H9 (cell line): ENCODE measurements at regions not wholly inside any gene's neighbourhood (a gene's known extent, or its start where the extent isn't known, plus 50 kb on each side); places are given as distances from the start of the nearest gene placed in this dataset.

ENCODE experiments used
- DNase-seq: peaks from one replicate; pipeline ENCODE4 v3.0.0-alpha.2; 2017
- H2AFZ ChIP-seq: one replicate; pipeline ENCODE4 v1.6.1; 2013; ENCODE audit warnings: mild to moderate bottlenecking, low read length, control low read depth, moderate library complexity
- H2AK5ac ChIP-seq: 2 replicates; pipeline ENCODE4 v1.6.1; 2013; ENCODE audit warnings: low read length, control low read depth, mixed read lengths; ENCODE audit not compliant: insufficient read length
- H2BK120ac ChIP-seq: one replicate; pipeline ENCODE4 v1.6.1; 2013; ENCODE audit warnings: low read depth, mild to moderate bottlenecking, low read length, control low read depth, inconsistent platforms; ENCODE audit not compliant: poor library complexity, severe bottlenecking
- H2BK12ac ChIP-seq: 2 replicates; pipeline ENCODE4 v1.6.1; 2013; ENCODE audit warnings: low read length, control low read depth, mixed read lengths, low read depth; ENCODE audit not compliant: insufficient read length
- H2BK15ac ChIP-seq: 2 replicates; pipeline ENCODE4 v1.6.1; 2013; ENCODE audit warnings: low read depth, low read length, control low read depth
- H2BK20ac ChIP-seq: one replicate; pipeline ENCODE4 v1.6.1; 2013; ENCODE audit warnings: low read depth, mild to moderate bottlenecking, low read length, control low read depth, inconsistent platforms; ENCODE audit not compliant: poor library complexity, severe bottlenecking
- H2BK5ac ChIP-seq: 2 replicates; pipeline ENCODE4 v1.6.1; 2013; ENCODE audit warnings: low read length, control low read depth, mixed read lengths; ENCODE audit not compliant: insufficient read length
- H3K14ac ChIP-seq: 2 replicates; pipeline ENCODE4 v1.6.1; 2013; ENCODE audit warnings: low read length, control low read depth; ENCODE audit not compliant: insufficient read depth
- H3K18ac ChIP-seq: 2 replicates; pipeline ENCODE4 v1.6.1; 2013; ENCODE audit warnings: low read depth, mild to moderate bottlenecking, mixed read lengths, low read length, control low read depth; ENCODE audit not compliant: insufficient read length
- H3K23ac ChIP-seq: 2 replicates; pipeline ENCODE4 v1.6.1; 2013; ENCODE audit warnings: low read length, control low read depth, mixed read lengths, low read depth; ENCODE audit not compliant: insufficient read length
- H3K23me2 ChIP-seq: 2 replicates; pipeline ENCODE4 v1.6.1; 2013; ENCODE audit warnings: low read depth, mild to moderate bottlenecking, mixed read lengths, low read length, control low read depth; ENCODE audit not compliant: insufficient read length, poor library complexity, severe bottlenecking
- H3K27ac ChIP-seq: 2 replicates; pipeline ENCODE4 v1.5.1; 2013; ENCODE audit warnings: low read length, control low read depth, mixed read lengths, low read depth; ENCODE audit not compliant: insufficient read length
- H3K27me3 ChIP-seq: 2 replicates; pipeline ENCODE4 v1.6.1; 2013; ENCODE audit warnings: low read length, control low read depth, inconsistent platforms; ENCODE audit not compliant: insufficient read depth
- H3K4ac ChIP-seq: 2 replicates; pipeline ENCODE4 v1.6.1; 2013; ENCODE audit warnings: low read depth, mild to moderate bottlenecking, control low read depth, inconsistent platforms, low read length, moderate library complexity
- H3K4me1 ChIP-seq: 2 replicates; pipeline ENCODE4 v1.6.1; 2013; ENCODE audit warnings: low read length, control low read depth, inconsistent platforms; ENCODE audit not compliant: insufficient read depth
- H3K4me2 ChIP-seq: 2 replicates; pipeline ENCODE4 v1.6.1; 2013; ENCODE audit warnings: low read length, control low read depth, mixed read lengths; ENCODE audit not compliant: insufficient read length, insufficient read depth
- H3K56ac ChIP-seq: 2 replicates; pipeline ENCODE4 v1.6.1; 2013; ENCODE audit warnings: low read depth, mild to moderate bottlenecking, mixed read lengths, low read length, control low read depth; ENCODE audit not compliant: insufficient read length
- H3K79me1 ChIP-seq: 2 replicates; pipeline ENCODE4 v1.6.1; 2013; ENCODE audit warnings: low read depth, mild to moderate bottlenecking, moderate library complexity, low read length, control low read depth, inconsistent platforms; ENCODE audit not compliant: insufficient read depth, poor library complexity, severe bottlenecking
- H3K79me2 ChIP-seq: 2 replicates; pipeline ENCODE4 v1.6.1; 2013; ENCODE audit warnings: low read length, control low read depth, inconsistent platforms; ENCODE audit not compliant: insufficient read depth
- H3K9ac ChIP-seq: 2 replicates; pipeline ENCODE4 v1.6.1; 2013; ENCODE audit warnings: low read length, control low read depth, mixed read lengths; ENCODE audit not compliant: insufficient read length; ENCODE audit errors: extremely low read depth
- H3K9me3 ChIP-seq: one replicate; pipeline ENCODE4 v1.6.1; 2013; ENCODE audit warnings: low read depth, low read length, inconsistent platforms; ENCODE audit not compliant: control insufficient read depth
- H3T11ph ChIP-seq: one replicate; pipeline ENCODE4 v1.6.1; 2013; ENCODE audit warnings: mild to moderate bottlenecking, low read length, control low read depth, inconsistent platforms
- H4K20me1 ChIP-seq: one replicate; pipeline ENCODE4 v1.6.1; 2013; ENCODE audit not compliant: control insufficient read depth, insufficient read length, insufficient read depth
- H4K5ac ChIP-seq: 2 replicates; pipeline ENCODE4 v1.6.1; 2013; ENCODE audit warnings: low read depth, mild to moderate bottlenecking, mixed read lengths, low read length, control low read depth; ENCODE audit not compliant: insufficient read length
- H4K8ac ChIP-seq: replicated peaks from 2 replicates; pipeline ENCODE4 v1.6.1; 2013; ENCODE audit warnings: low read length, control low read depth, mixed read lengths, low read depth; ENCODE audit not compliant: insufficient read length
- H4K91ac ChIP-seq: 2 replicates; pipeline ENCODE4 v1.6.1; 2013; ENCODE audit warnings: low read depth, mild to moderate bottlenecking, moderate library complexity, mixed read lengths, low read length, control low read depth; ENCODE audit not compliant: insufficient read length
- H3K27ac Mint-ChIP-seq, 3 experiments: 2 replicates in 2 of 3; 3 replicates in 1 of 3; pipeline ENCODE4 v1.8.0; 2020 to 2021; ENCODE audit warnings: mixed read lengths in 3 of 3, mild to moderate bottlenecking in 1 of 3, moderate library complexity in 1 of 3
- H3K27me3 Mint-ChIP-seq: 2 replicates; pipeline ENCODE4 v1.8.0; 2021; ENCODE audit warnings: low read depth, mild to moderate bottlenecking, moderate library complexity, mixed read lengths
- H3K36me3 Mint-ChIP-seq, 3 experiments: 2 replicates in 2 of 3; 3 replicates in 1 of 3; pipeline ENCODE4 v1.8.0; 2020 to 2021; ENCODE audit warnings: low read depth in 3 of 3, mixed read lengths in 3 of 3; ENCODE audit not compliant: insufficient read depth in 1 of 3
- H3K4me1 Mint-ChIP-seq, 2 experiments: 2 replicates each; pipeline ENCODE4 v1.8.0; 2020; ENCODE audit warnings: mixed read lengths in 2 of 2
- H3K4me3 Mint-ChIP-seq, 2 experiments: 2 replicates in 1 of 2; 3 replicates in 1 of 2; pipeline ENCODE4 v1.8.0; 2020 to 2021; ENCODE audit warnings: mild to moderate bottlenecking in 2 of 2, mixed read lengths in 2 of 2, moderate library complexity in 1 of 2
- H3K9me3 Mint-ChIP-seq, 2 experiments: 2 replicates in 1 of 2; 3 replicates in 1 of 2; pipeline ENCODE4 v1.8.0; 2020; ENCODE audit warnings: mild to moderate bottlenecking in 2 of 2, mixed read lengths in 2 of 2, moderate library complexity in 1 of 2
- WGBS: extraction: QIAGEN DNeasy Blood & Tissue Kit; methylation state at CpG from one replicate; pipeline ENCODE4 v1.1.7; 2013; ENCODE audit warnings: missing lambda C conversion rate, low lambda C conversion rate, mixed read lengths; ENCODE audit not compliant: insufficient read length; ENCODE audit errors: extremely low coverage; 5-methylcytosine and 5-hydroxymethylcytosine counted together
- TF ChIP-seq, protein P1 (sequence below): fragments of 200-600 bp; sonication (generic); conservative IDR thresholded peaks from 3 replicates; pipeline ENCODE4 v1.8.0; 2021; ENCODE audit warnings: antibody characterized with exemption, mild to moderate bottlenecking

DNA sequence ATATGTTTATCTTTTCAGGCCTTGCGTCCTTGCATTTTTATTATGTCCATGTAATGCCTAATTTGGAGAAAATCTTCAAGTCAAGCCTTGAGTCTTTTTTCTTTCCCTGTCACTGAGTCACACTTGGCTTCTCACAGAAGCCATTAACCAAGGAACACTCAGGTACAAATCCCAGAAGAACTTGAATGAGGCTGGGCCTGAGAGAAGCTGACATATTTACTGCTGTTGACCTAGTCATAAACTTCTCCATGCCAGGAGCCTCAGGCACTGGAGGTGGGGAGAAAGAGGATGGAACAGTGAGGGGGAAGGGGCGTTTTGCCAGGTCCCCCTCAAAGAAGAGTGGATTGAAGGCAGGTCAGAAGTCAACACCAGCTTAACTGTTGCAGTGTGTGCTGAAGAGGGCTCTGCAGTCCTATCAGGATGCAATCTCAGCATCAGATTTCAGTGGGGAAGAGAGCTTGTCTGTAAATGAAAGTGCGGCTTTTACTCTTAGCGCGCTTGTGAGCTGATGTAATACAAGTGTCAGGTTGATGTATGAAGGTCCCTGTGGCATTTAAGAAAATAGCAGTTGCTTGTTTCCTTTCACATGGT, 526.0 kb downstream of the ETS1 start:
- Histone ChIP-seq H2AFZ (no peak overlapping the region), H3K79me1 (no peaks in the 10 kb centered on the region), H2AK5ac (no peak overlapping the region), H2BK12ac (no peak overlapping the region), H4K5ac (no peak overlapping the region), H4K91ac (no peak overlapping the region), H3K27ac (no peak overlapping the region), H3K14ac (no peak overlapping the region), H3K9me3 (no peaks in the 10 kb centered on the region), H2BK120ac (no peak overlapping the region), H3K27me3 (no peaks in the 10 kb centered on the region), H4K8ac (no peak overlapping the region), H3K9ac (no peak overlapping the region), H2BK5ac (no peak overlapping the region), H3K4ac (no peak overlapping the region), H3K56ac (no peak overlapping the region), H3K4me1 (no peaks in the 10 kb centered on the region), H3K79me2 (no peaks in the 10 kb centered on the region), H3K23me2 (no peaks in the 10 kb centered on the region), H3K18ac (no peak overlapping the region), H3K4me2 (no peak overlapping the region), H3T11ph (no peak overlapping the region), H2BK15ac (no peak overlapping the region), H4K20me1 (no peaks in the 10 kb centered on the region), H2BK20ac (no peak overlapping the region), H3K23ac (no peak overlapping the region)
- no CpG with 5 or more reads among the region's 5 CpGs for WGBS
- TF ChIP-seq, protein P1, sequence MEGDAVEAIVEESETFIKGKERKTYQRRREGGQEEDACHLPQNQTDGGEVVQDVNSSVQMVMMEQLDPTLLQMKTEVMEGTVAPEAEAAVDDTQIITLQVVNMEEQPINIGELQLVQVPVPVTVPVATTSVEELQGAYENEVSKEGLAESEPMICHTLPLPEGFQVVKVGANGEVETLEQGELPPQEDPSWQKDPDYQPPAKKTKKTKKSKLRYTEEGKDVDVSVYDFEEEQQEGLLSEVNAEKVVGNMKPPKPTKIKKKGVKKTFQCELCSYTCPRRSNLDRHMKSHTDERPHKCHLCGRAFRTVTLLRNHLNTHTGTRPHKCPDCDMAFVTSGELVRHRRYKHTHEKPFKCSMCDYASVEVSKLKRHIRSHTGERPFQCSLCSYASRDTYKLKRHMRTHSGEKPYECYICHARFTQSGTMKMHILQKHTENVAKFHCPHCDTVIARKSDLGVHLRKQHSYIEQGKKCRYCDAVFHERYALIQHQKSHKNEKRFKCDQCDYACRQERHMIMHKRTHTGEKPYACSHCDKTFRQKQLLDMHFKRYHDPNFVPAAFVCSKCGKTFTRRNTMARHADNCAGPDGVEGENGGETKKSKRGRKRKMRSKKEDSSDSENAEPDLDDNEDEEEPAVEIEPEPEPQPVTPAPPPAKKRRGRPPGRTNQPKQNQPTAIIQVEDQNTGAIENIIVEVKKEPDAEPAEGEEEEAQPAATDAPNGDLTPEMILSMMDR = no peak
- H3K27me3 Mint-ChIP-seq = no peaks in the 10 kb centered on the region
- H3K4me1 Mint-ChIP-seq = no peaks in the 10 kb centered on the region
- no peaks in the 10 kb centered on the region for H3K36me3 Mint-ChIP-seq
- no peaks in the 10 kb centered on the region for H3K9me3 Mint-ChIP-seq
- no peak for DNase-seq
- no peak overlapping the region for H3K4me3 Mint-ChIP-seq
- no peak overlapping the region for H3K27ac Mint-ChIP-seq
